ENCODE measurements at regions not wholly inside any gene's neighbourhood (a gene's known extent, or its start where the extent isn't known, plus 50 kb on each side); places are given as distances from the start of the nearest gene placed in this dataset.

DNA sequence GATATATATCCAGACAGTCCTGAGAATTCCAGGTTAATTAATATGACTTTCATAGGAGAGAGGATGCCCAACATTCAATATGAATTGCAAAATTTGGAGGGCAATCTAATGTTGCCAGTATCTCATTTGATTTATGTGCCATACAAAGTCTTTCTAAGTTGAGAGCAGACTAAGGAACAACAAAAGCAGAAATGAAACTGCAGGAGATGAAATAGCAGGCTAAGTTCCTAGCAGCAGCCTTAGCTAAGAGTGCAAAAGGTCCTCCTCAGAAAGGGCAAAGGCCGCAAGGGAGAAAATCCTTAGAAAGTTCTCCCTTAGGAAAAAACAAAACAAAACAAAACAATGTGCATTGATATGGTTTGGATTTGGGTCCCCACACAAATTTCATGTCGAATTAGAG lies 602.9 kb upstream of the HTR2C start:
- DNase-seq: no peak

DNA sequence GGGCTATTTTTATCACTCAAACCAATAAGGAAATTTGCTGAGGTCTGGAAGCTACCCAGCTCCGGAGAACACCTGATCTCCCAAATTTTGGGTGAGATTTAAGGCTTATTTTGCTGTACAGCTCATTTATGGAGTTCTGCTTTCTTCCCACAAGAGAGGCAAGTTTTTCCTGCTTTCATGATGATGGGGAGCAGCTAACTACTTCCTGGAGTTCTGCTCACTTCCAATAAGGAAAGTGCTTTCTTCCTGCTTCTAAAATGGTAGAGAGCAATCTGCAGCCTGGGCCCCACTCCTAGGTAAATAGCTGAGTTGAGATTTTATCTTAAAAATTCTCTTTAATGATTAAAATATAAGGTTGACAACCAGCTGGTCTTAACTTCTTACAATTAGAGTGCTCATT lies 606.0 kb upstream of the HTR2C start:
- Histone ChIP-seq H2AK5ac (ENCODE audit: low read length) (no peak overlapping the region), H3K9ac (ENCODE audit: low read length) (no peak overlapping the region), H3K56ac (ENCODE audit: low read length) (no peak overlapping the region), H3K27ac (ENCODE audit: low read depth, low read length) (no peak overlapping the region), H3K36me3 (ENCODE audit: control insufficient read depth, insufficient read depth, low read length) (no peaks in the 10 kb centered on the region), H4K5ac (ENCODE audit: low read length) (no peak overlapping the region), H4K8ac (ENCODE audit: low read depth, low read length) (no peak overlapping the region), H2BK5ac (ENCODE audit: low read length) (no peak overlapping the region), H3K23ac (ENCODE audit: low read length) (no peak overlapping the region), H3K4me1 (ENCODE audit: control insufficient read depth, low read depth, low read length) (no peaks in the 10 kb centered on the region), H3K18ac (ENCODE audit: low read length) (no peak overlapping the region), H3K4me3 (ENCODE audit: low read length) (no peak overlapping the region), H3K27me3 (ENCODE audit: insufficient read depth, low read length, poor library complexity) (no peaks in the 10 kb centered on the region), H3K79me1 (ENCODE audit: low read length) (no peaks in the 10 kb centered on the region), H3K4ac (ENCODE audit: low read depth, low read length) (no peak overlapping the region), H3K4me2 (ENCODE audit: low read length) (no peak overlapping the region), H3K79me2 (ENCODE audit: control insufficient read depth, insufficient read depth, low read length) (no peaks in the 10 kb centered on the region), H2BK15ac (replicated peaks; ENCODE audit: low read depth) (no peak overlapping the region), H2BK120ac (ENCODE audit: low read depth, low read length) (no peak overlapping the region)
- DNase-seq: no peak
- WGBS (ENCODE audit: extremely low coverage, insufficient coverage, low lambda C conversion rate): no CpG with 5 or more reads among the region's 1 CpG

More for the DNA sequence above, 602.9 kb upstream of the HTR2C start:
- Histone ChIP-seq H4K8ac (ENCODE audit: low read depth, low read length) (no peak overlapping the region), H3K56ac (ENCODE audit: low read length) (no peak overlapping the region), H3K27ac (ENCODE audit: low read depth, low read length) (no peak overlapping the region), H2BK5ac (ENCODE audit: low read length) (no peak overlapping the region), H4K5ac (ENCODE audit: low read length) (no peak overlapping the region), H3K4me3 (ENCODE audit: low read length) (no peak overlapping the region), H3K79me2 (ENCODE audit: control insufficient read depth, insufficient read depth, low read length) (no peaks in the 10 kb centered on the region), H3K36me3 (ENCODE audit: control insufficient read depth, insufficient read depth, low read length) (no peaks in the 10 kb centered on the region), H3K4ac (ENCODE audit: low read depth, low read length) (no peak overlapping the region), H2BK15ac (replicated peaks; ENCODE audit: low read depth) (no peak overlapping the region), H3K18ac (ENCODE audit: low read length) (no peak overlapping the region), H3K9ac (ENCODE audit: low read length) (no peak overlapping the region), H3K23ac (ENCODE audit: low read length) (no peak overlapping the region), H3K27me3 (ENCODE audit: insufficient read depth, low read length, poor library complexity) (no peaks in the 10 kb centered on the region), H3K79me1 (ENCODE audit: low read length) (no peaks in the 10 kb centered on the region), H2BK120ac (ENCODE audit: low read depth, low read length) (no peak overlapping the region), H3K4me1 (ENCODE audit: control insufficient read depth, low read depth, low read length) (no peaks in the 10 kb centered on the region), H2AK5ac (ENCODE audit: low read length) (no peak overlapping the region), H3K4me2 (ENCODE audit: low read length) (no peak overlapping the region)
- no CpG with 5 or more reads among the region's 2 CpGs for WGBS (ENCODE audit: extremely low coverage, insufficient coverage, low lambda C conversion rate)

DNA sequence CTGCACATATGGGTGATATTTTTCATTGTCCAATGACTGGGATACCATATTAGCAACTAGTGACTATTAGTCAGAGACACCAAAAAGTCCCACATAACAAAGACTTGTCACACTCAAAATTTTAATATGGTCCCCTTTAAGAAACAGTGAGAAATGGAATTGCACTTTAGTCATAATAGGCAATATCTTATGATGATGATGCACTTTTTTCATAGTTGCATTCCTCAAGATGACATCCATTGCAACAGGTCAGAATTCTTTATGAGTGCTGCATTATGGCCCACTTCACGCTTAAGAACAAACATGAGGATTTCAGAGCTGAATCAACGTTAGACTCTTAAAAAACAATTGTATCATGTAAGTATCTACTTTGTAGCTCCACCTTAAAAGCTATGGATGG lies 608.4 kb upstream of the HTR2C start:
- no peaks in the 10 kb centered on the region for H3K36me3 ChIP-seq (ENCODE audit: control insufficient read depth, insufficient read depth, low read length)
- H3K4me1 ChIP-seq (ENCODE audit: control insufficient read depth, low read depth, low read length): no peaks in the 10 kb centered on the region
- no peak overlapping the region for H3K27ac ChIP-seq (ENCODE audit: low read depth, low read length)
- no peak overlapping the region for H4K8ac ChIP-seq (ENCODE audit: low read depth, low read length)
- no peak overlapping the region for H3K9ac ChIP-seq (ENCODE audit: low read length)
- H2BK120ac ChIP-seq (ENCODE audit: low read depth, low read length): no peak overlapping the region
- DNase-seq: no peak
- no peak overlapping the region for H4K5ac ChIP-seq (ENCODE audit: low read length)
- no peak overlapping the region for H3K18ac ChIP-seq (ENCODE audit: low read length)
- H3K27me3 ChIP-seq (ENCODE audit: insufficient read depth, low read length, poor library complexity): no peaks in the 10 kb centered on the region
- no peak overlapping the region for H3K4me3 ChIP-seq (ENCODE audit: low read length)
- no peak overlapping the region for H3K4me2 ChIP-seq (ENCODE audit: low read length)
- H3K79me1 ChIP-seq (ENCODE audit: low read length): no peaks in the 10 kb centered on the region
- no peak overlapping the region for H2BK15ac ChIP-seq (replicated peaks; ENCODE audit: low read depth)
- H3K56ac ChIP-seq (ENCODE audit: low read length): no peak overlapping the region
- H3K79me2 ChIP-seq (ENCODE audit: control insufficient read depth, insufficient read depth, low read length): no peaks in the 10 kb centered on the region
- H2AK5ac ChIP-seq (ENCODE audit: low read length): no peak overlapping the region
- WGBS (ENCODE audit: extremely low coverage, insufficient coverage, low lambda C conversion rate): no CpG with 5 or more reads among the region's 2 CpGs
- no peak overlapping the region for H3K4ac ChIP-seq (ENCODE audit: low read depth, low read length)
- no peak overlapping the region for H2BK5ac ChIP-seq (ENCODE audit: low read length)
- no peak overlapping the region for H3K23ac ChIP-seq (ENCODE audit: low read length)

DNA sequence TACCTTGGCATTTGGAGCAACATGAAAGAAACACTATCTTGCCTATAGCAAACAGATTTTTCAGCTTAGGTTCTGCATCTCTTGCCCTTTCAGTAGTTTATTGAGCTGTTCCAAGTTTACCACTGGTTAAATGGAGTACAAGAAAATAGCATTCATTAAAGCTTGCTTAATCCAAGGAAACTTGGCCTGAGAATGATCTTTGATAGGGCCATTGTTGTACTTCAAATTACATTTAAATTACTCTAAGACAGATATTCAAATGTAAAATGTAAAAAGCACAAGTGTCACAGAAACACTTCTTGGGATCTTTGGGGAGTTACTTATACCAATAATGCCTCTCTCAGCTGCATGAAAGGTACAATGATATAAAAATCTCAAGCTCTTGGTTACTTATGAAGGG lies 609.0 kb upstream of the HTR2C start:
- Histone ChIP-seq H3K27me3 (ENCODE audit: insufficient read depth, low read length, poor library complexity) (no peaks in the 10 kb centered on the region), H2BK15ac (replicated peaks; ENCODE audit: low read depth) (no peak overlapping the region), H3K18ac (ENCODE audit: low read length) (no peak overlapping the region), H4K8ac (ENCODE audit: low read depth, low read length) (no peak overlapping the region), H3K9ac (ENCODE audit: low read length) (no peak overlapping the region), H3K4ac (ENCODE audit: low read depth, low read length) (no peak overlapping the region), H3K4me3 (ENCODE audit: low read length) (no peak overlapping the region), H4K5ac (ENCODE audit: low read length) (no peak overlapping the region), H3K4me1 (ENCODE audit: control insufficient read depth, low read depth, low read length) (no peaks in the 10 kb centered on the region), H3K56ac (ENCODE audit: low read length) (no peak overlapping the region), H3K79me2 (ENCODE audit: control insufficient read depth, insufficient read depth, low read length) (no peaks in the 10 kb centered on the region), H2BK120ac (ENCODE audit: low read depth, low read length) (no peak overlapping the region), H3K23ac (ENCODE audit: low read length) (no peak overlapping the region), H2AK5ac (ENCODE audit: low read length) (no peak overlapping the region), H3K27ac (ENCODE audit: low read depth, low read length) (no peak overlapping the region), H3K79me1 (ENCODE audit: low read length) (no peaks in the 10 kb centered on the region), H3K36me3 (ENCODE audit: control insufficient read depth, insufficient read depth, low read length) (no peaks in the 10 kb centered on the region), H3K4me2 (ENCODE audit: low read length) (no peak overlapping the region), H2BK5ac (ENCODE audit: low read length) (no peak overlapping the region)
- DNase-seq: no peak

DNA sequence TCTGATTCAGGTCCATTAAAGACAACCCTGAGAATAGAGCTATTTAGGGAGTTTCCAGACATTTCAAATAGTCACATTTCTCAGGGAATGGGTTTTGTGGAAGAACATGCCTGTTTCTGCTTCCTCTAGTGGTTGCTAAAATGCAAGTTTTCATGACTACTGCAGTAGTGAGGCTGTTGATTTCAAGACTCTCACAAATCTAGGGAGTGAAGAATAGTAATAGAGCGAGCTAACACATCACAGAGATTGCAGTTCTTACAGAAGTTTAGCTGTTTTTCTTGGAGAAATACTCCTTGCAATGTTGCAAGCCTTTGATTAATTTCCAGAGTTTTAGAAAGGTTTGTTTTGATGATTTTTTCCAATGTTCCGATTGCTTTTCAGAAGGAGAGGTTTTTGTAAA lies 610.2 kb upstream of the HTR2C start:
- H4K5ac ChIP-seq (ENCODE audit: low read length): no peak overlapping the region
- H3K79me1 ChIP-seq (ENCODE audit: low read length): no peaks in the 10 kb centered on the region
- no peak overlapping the region for H3K23ac ChIP-seq (ENCODE audit: low read length)
- WGBS (ENCODE audit: extremely low coverage, insufficient coverage, low lambda C conversion rate): no CpG with 5 or more reads among the region's 2 CpGs
- H2BK5ac ChIP-seq (ENCODE audit: low read length): no peak overlapping the region
- H2BK120ac ChIP-seq (ENCODE audit: low read depth, low read length): no peak overlapping the region
- no peaks in the 10 kb centered on the region for H3K79me2 ChIP-seq (ENCODE audit: control insufficient read depth, insufficient read depth, low read length)
- no peak overlapping the region for H3K9ac ChIP-seq (ENCODE audit: low read length)
- H4K8ac ChIP-seq (ENCODE audit: low read depth, low read length): no peak overlapping the region
- H3K4ac ChIP-seq (ENCODE audit: low read depth, low read length): no peak overlapping the region
- no peaks in the 10 kb centered on the region for H3K4me1 ChIP-seq (ENCODE audit: control insufficient read depth, low read depth, low read length)
- no peak overlapping the region for H3K27ac ChIP-seq (ENCODE audit: low read depth, low read length)
- no peak overlapping the region for H2BK15ac ChIP-seq (replicated peaks; ENCODE audit: low read depth)
- DNase-seq: no peak
- H2AK5ac ChIP-seq (ENCODE audit: low read length): no peak overlapping the region
- H3K36me3 ChIP-seq (ENCODE audit: control insufficient read depth, insufficient read depth, low read length): no peaks in the 10 kb centered on the region
- H3K18ac ChIP-seq (ENCODE audit: low read length): no peak overlapping the region
- H3K4me2 ChIP-seq (ENCODE audit: low read length): no peak overlapping the region
- H3K4me3 ChIP-seq (ENCODE audit: low read length): no peak overlapping the region
- H3K27me3 ChIP-seq (ENCODE audit: insufficient read depth, low read length, poor library complexity): no peaks in the 10 kb centered on the region
- H3K56ac ChIP-seq (ENCODE audit: low read length): no peak overlapping the region

DNA sequence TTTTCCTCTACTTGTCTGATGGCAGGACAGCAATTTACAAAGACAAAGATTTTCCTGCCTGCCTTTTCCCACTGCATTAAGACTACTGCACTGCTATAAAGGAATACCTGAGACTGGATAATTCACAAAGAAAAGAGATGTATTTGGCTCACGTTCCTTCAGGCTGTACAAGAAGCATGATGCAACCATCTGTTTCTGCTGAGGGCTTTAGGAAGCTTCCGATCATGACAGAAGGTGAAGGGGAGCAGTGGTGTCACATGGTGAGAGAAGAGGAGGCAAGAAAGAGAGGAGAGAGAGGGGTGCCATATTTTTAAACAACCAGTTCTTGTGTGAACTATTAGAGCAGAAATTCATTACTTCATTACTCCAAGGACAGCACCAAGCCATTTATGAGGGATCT lies 617.1 kb upstream of the HTR2C start:
- Histone ChIP-seq H4K5ac (ENCODE audit: low read length) (no peak overlapping the region), H4K8ac (ENCODE audit: low read depth, low read length) (no peak overlapping the region), H3K4ac (ENCODE audit: low read depth, low read length) (no peak overlapping the region), H3K4me1 (ENCODE audit: control insufficient read depth, low read depth, low read length) (no peaks in the 10 kb centered on the region), H3K23ac (ENCODE audit: low read length) (no peak overlapping the region), H3K56ac (ENCODE audit: low read length) (no peak overlapping the region), H3K4me3 (ENCODE audit: low read length) (no peak overlapping the region), H3K9ac (ENCODE audit: low read length) (no peak overlapping the region), H3K79me1 (ENCODE audit: low read length) (no peaks in the 10 kb centered on the region), H3K4me2 (ENCODE audit: low read length) (no peak overlapping the region), H3K79me2 (ENCODE audit: control insufficient read depth, insufficient read depth, low read length) (no peaks in the 10 kb centered on the region), H2BK5ac (ENCODE audit: low read length) (no peak overlapping the region), H3K27ac (ENCODE audit: low read depth, low read length) (no peak overlapping the region), H3K36me3 (ENCODE audit: control insufficient read depth, insufficient read depth, low read length) (no peaks in the 10 kb centered on the region), H3K27me3 (ENCODE audit: insufficient read depth, low read length, poor library complexity) (no peaks in the 10 kb centered on the region), H2BK15ac (replicated peaks; ENCODE audit: low read depth) (no peak overlapping the region), H2BK120ac (ENCODE audit: low read depth, low read length) (no peak overlapping the region), H2AK5ac (ENCODE audit: low read length) (no peak overlapping the region), H3K18ac (ENCODE audit: low read length) (no peak overlapping the region)
- DNase-seq: no peak
- no CpG with 5 or more reads among the region's 2 CpGs for WGBS (ENCODE audit: extremely low coverage, insufficient coverage, low lambda C conversion rate)

Data from mesendoderm (in vitro differentiated cells).